ENCODE measurements at regions not wholly inside any gene's neighbourhood (a gene's known extent, or its start where the extent isn't known, plus 50 kb on each side); places are given as distances from the start of the nearest gene placed in this dataset.
"Not testable (repeated sequence)": the region's sequence is repeated elsewhere in the genome, so short reads cannot be mapped to it uniquely, and the experiment has no call there.

- Histone ChIP-seq H3K36me3 (ENCODE audit: insufficient read depth, low read length) (no peaks in the 10 kb centered on the region), H3K27me3 (ENCODE audit: insufficient read depth, low read length) (peaks cover 38% of the 10 kb centered on the region), H3K9me3 (ENCODE audit: low read length) (peaks cover 5% of the 10 kb centered on the region), H3K4me3 (ENCODE audit: low read length) (no peak overlapping the region), H2AFZ (ENCODE audit: low read depth, low read length) (no peak overlapping the region), H3K4me1 (ENCODE audit: insufficient read depth, low read length) (no peaks in the 10 kb centered on the region)
Observed at GRCh38 chr4:3877868-3878267, 111.7 kb downstream of the ADRA2C start.

DNA sequence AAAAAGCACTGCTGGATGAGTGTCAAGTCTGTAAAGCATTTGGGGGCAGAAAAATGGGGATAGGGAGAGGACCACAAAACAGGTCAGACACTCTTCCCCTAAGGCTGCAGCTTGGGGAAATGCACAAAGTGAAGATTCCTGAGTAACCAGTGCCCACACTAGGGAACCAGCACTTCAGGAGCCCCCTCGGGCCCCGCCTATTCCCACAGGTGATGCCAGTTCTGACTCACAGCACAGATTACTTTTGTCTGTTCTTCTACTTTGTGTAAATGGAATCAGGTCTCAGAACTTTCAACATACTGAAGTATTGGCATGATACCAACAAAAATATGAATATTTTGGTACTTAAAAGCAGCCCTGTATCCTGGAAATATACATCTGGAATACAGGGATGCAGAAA lies 112.5 kb downstream of the ADRA2C start:
- Histone ChIP-seq H3K27me3 (ENCODE audit: insufficient read depth, low read length) (peaks cover 31% of the 10 kb centered on the region), H3K4me1 (ENCODE audit: insufficient read depth, low read length) (no peaks in the 10 kb centered on the region), H2AFZ (ENCODE audit: low read depth, low read length) (no peak overlapping the region), H3K36me3 (ENCODE audit: insufficient read depth, low read length) (no peaks in the 10 kb centered on the region), H3K4me3 (ENCODE audit: low read length) (no peak overlapping the region), H3K9me3 (ENCODE audit: low read length) (peaks cover 5% of the 10 kb centered on the region)

- Histone ChIP-seq H3K4me3 (ENCODE audit: low read length) (no peak overlapping the region), H3K27me3 (ENCODE audit: insufficient read depth, low read length) (peaks cover 26% of the 10 kb centered on the region), H3K9me3 (ENCODE audit: low read length) (peaks cover 5% of the 10 kb centered on the region), H2AFZ (ENCODE audit: low read depth, low read length) (no peak overlapping the region), H3K4me1 (ENCODE audit: insufficient read depth, low read length) (no peaks in the 10 kb centered on the region), H3K36me3 (ENCODE audit: insufficient read depth, low read length) (no peaks in the 10 kb centered on the region)
Observed at GRCh38 chr4:3879681-3880614, 113.8 kb downstream of the ADRA2C start.

GRCh38 chr4:3880615-3881120 lies 114.5 kb downstream of the ADRA2C start:
- Histone ChIP-seq H2AFZ (ENCODE audit: low read depth, low read length) (no peak overlapping the region), H3K4me1 (ENCODE audit: insufficient read depth, low read length) (no peaks in the 10 kb centered on the region), H3K9me3 (ENCODE audit: low read length) (peaks cover 5% of the 10 kb centered on the region), H3K36me3 (ENCODE audit: insufficient read depth, low read length) (no peaks in the 10 kb centered on the region), H3K27me3 (ENCODE audit: insufficient read depth, low read length) (peaks cover 26% of the 10 kb centered on the region), H3K4me3 (ENCODE audit: low read length) (no peak overlapping the region)

DNA sequence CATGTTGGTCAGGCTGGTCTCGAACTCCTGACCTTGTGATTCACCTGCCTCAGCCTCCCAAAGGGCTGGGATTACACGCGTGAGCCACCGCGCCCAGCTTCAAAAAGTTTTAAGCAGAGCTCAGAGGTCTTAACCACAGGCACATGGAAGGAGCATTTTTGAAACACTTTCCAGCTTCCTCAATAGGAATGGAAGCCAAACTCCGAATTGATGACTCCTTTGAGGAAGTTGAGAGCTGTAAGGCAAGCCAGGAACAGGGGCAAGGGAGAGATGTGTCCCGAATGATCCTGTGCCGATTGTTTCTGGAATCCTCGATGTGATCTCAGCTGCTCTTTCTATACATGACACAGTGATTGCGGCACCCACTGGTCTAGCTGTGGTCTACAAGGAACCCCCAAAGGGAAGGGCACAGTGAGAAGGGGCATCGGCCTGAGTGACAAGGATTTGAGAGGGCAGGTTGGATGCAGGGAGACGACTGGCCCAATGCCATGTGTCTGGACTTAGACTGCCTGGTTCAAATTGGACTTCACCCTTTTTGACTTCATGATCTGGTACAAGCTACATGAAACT lies 116.2 kb downstream of the ADRA2C start:
- H3K36me3 ChIP-seq (ENCODE audit: insufficient read depth, low read length); H3K4me1 ChIP-seq (ENCODE audit: insufficient read depth, low read length); H3K9me3 ChIP-seq (ENCODE audit: low read length); H3K4me3 ChIP-seq (ENCODE audit: low read length); H2AFZ ChIP-seq (ENCODE audit: low read depth, low read length): not testable (repeated sequence)
- peaks cover 19% of the 10 kb centered on the region for H3K27me3 ChIP-seq (ENCODE audit: insufficient read depth, low read length)

GRCh38 chr4:3884261-3884660 lies 118.1 kb downstream of the ADRA2C start:
- not testable (repeated sequence) for H3K36me3 ChIP-seq (ENCODE audit: insufficient read depth, low read length); H3K9me3 ChIP-seq (ENCODE audit: low read length); H3K4me1 ChIP-seq (ENCODE audit: insufficient read depth, low read length); H2AFZ ChIP-seq (ENCODE audit: low read depth, low read length); H3K4me3 ChIP-seq (ENCODE audit: low read length)
- peaks cover 12% of the 10 kb centered on the region for H3K27me3 ChIP-seq (ENCODE audit: insufficient read depth, low read length)

DNA sequence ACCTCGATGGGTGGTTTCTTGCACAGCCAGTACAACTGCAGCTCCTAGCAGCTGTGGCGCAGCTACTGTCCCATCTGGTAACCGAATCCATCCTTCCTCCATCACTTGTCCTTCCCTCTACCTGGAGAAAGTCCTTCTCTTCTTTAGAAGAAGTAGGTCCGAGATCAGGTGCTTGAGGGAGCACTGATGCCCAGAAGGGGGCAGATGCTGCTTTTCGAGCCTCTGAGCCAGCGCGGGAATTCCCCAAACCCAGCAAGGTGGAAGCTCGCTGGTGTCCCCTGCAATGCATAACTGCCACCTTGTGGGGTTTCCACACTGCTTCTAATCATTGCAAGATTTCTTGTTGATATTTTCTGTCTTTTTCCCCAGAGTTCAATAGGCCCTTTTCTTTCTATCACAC lies 127.4 kb downstream of the ADRA2C start:
- not testable (repeated sequence) for H3K36me3 ChIP-seq (ENCODE audit: insufficient read depth, low read length); H3K27me3 ChIP-seq (ENCODE audit: insufficient read depth, low read length); H3K9me3 ChIP-seq (ENCODE audit: low read length); H3K4me1 ChIP-seq (ENCODE audit: insufficient read depth, low read length); H2AFZ ChIP-seq (ENCODE audit: low read depth, low read length); H3K4me3 ChIP-seq (ENCODE audit: low read length)

- not testable (repeated sequence) for H3K27me3 ChIP-seq (ENCODE audit: insufficient read depth, low read length); H3K9me3 ChIP-seq (ENCODE audit: low read length); H3K4me1 ChIP-seq (ENCODE audit: insufficient read depth, low read length); H2AFZ ChIP-seq (ENCODE audit: low read depth, low read length); H3K4me3 ChIP-seq (ENCODE audit: low read length); H3K36me3 ChIP-seq (ENCODE audit: insufficient read depth, low read length)
Observed at GRCh38 chr4:3894086-3894959, 128.1 kb downstream of the ADRA2C start.

DNA sequence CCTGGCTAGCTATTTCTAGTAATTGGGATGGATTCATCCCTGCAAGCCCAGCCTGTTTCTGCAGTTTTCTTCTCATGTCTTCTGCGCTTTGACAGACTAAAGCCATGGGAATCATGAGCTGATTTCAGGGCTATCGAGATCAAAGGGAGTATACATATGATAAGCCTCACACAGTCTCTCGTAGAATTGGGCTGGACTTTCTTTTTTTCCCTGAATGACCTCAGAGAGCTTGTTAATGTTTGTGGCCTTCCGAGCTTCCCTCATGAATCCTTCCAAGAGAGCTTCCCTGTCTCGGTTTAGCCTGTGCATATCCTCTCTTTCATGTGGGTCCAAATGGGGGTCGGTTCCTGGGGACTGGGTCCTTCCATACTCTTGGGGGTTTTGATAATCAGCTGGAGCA lies 130.3 kb downstream of the ADRA2C start:
- no peaks in the 10 kb centered on the region for H3K27me3 ChIP-seq (ENCODE audit: insufficient read depth, low read length)
- H3K9me3 ChIP-seq (ENCODE audit: low read length): no peaks in the 10 kb centered on the region
- H3K36me3 ChIP-seq (ENCODE audit: insufficient read depth, low read length): no peaks in the 10 kb centered on the region
- H2AFZ ChIP-seq (ENCODE audit: low read depth, low read length): no peak overlapping the region
- H3K4me3 ChIP-seq (ENCODE audit: low read length): no peak overlapping the region
- H3K4me1 ChIP-seq (ENCODE audit: insufficient read depth, low read length): no peaks in the 10 kb centered on the region

DNA sequence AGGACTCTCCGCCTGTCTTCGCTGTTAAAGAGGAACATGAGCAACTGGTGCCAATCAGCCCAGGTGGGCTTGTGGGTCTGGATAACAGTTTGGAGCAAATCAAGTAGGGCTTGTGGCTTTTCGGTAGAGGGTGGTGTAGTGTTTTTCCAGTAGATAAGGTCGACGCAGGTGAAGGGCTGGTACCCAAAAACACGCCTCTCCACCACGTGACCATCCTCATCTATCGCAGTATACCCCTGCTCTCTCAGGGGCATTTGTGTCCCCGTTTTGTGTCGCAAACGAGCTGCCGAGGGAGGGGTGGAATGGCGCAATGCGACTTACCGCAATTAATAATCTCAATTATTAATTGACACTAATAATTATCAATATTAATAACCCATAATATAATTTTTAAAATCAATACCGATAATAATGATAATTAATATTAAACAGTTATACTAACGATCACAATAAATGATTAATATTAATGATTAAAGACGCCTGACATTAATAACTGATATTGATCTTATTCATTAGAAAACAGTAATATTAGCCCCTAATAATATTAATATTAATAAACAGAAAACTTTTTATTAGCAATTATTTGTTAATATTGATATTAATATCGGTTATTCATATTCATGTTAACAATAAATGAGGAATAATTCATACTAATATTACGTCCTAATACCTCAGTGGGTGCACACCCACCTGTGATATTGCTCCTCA lies 130.8 kb downstream of the ADRA2C start:
- H3K36me3 ChIP-seq (ENCODE audit: insufficient read depth, low read length); H3K27me3 ChIP-seq (ENCODE audit: insufficient read depth, low read length); H3K4me3 ChIP-seq (ENCODE audit: low read length); H3K4me1 ChIP-seq (ENCODE audit: insufficient read depth, low read length); H2AFZ ChIP-seq (ENCODE audit: low read depth, low read length); H3K9me3 ChIP-seq (ENCODE audit: low read length): not testable (repeated sequence)

- H2AFZ ChIP-seq (ENCODE audit: low read depth, low read length): no peak overlapping the region
- no peak overlapping the region for H3K4me3 ChIP-seq (ENCODE audit: low read length)
- no peaks in the 10 kb centered on the region for H3K27me3 ChIP-seq (ENCODE audit: insufficient read depth, low read length)
- no peaks in the 10 kb centered on the region for H3K9me3 ChIP-seq (ENCODE audit: low read length)
- no peaks in the 10 kb centered on the region for H3K36me3 ChIP-seq (ENCODE audit: insufficient read depth, low read length)
- no peaks in the 10 kb centered on the region for H3K4me1 ChIP-seq (ENCODE audit: insufficient read depth, low read length)
Observed at GRCh38 chr4:3898098-3898497, 131.9 kb downstream of the ADRA2C start.

- H3K36me3 ChIP-seq (ENCODE audit: insufficient read depth, low read length); H3K4me3 ChIP-seq (ENCODE audit: low read length); H3K4me1 ChIP-seq (ENCODE audit: insufficient read depth, low read length): not testable (repeated sequence)
Observed at GRCh38 chr4:3898928-3899327, 132.7 kb downstream of the ADRA2C start.

More at GRCh38 chr4:3898928-3899327, 132.7 kb downstream of the ADRA2C start:
- H3K27me3 ChIP-seq (ENCODE audit: insufficient read depth, low read length); H2AFZ ChIP-seq (ENCODE audit: low read depth, low read length); H3K9me3 ChIP-seq (ENCODE audit: low read length): not testable (repeated sequence)
